ENCODE measurements at regions not wholly inside any gene's neighbourhood (a gene's known extent, or its start where the extent isn't known, plus 50 kb on each side); places are given as distances from the start of the nearest gene placed in this dataset.
"Not testable (repeated sequence)": the region's sequence is repeated elsewhere in the genome, so short reads cannot be mapped to it uniquely, and the experiment has no call there.

DNA sequence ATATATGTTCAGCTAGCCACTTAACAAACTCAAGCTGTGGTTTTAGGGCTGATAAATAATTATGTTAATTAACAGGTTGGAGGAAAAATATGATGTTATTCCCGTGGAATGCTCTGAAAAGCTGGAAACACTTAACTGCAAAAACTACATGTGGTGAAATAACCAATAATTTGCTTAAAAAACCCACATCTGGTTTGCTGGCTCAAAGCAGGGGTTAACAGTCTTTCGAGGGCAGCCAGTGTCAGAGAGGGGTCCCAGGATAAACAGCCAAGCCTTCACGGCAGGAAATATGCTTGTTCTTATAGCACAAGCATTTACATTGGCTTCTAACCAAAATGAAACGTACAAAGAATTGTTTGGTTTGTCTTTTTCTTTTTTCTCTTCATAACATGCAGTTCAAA, 254.0 kb upstream of the GAS1 start:
- intact Hi-C loops (cut with micrococcal nuclease) = no loop called here
- no TSS peak for BruUV-seq (replicated peaks)
- H3K27me3 ChIP-seq (ENCODE audit: insufficient read depth, low read length) = peaks cover 66% of the 10 kb centered on the region
- no peaks in the 10 kb centered on the region for H3K9me3 ChIP-seq (ENCODE audit: control insufficient read depth in 1 of 2, insufficient read depth in 1 of 2, low read depth in 1 of 2, low read length in 2 of 2)
- ChIA-PET POLR2A (no interaction called here), RAD21 (ENCODE audit: low non-redundant PET in 1 of 2, low total read pairs in 2 of 2, uncharacterized antibody in 2 of 2, unreplicated experiment in 2 of 2) (no interaction called here), CTCF (no interaction called here)
- no peak overlapping the region for H3K9ac ChIP-seq (ENCODE audit: low read length)
- no peak overlapping the region for H3K27ac ChIP-seq (ENCODE audit: low read depth, low read length)
- H3K4me3 ChIP-seq (replicated peaks in 1 of 2; ENCODE audit: low read depth in 1 of 2, low read length in 2 of 2) = no peak overlapping the region
- ATAC-seq (no peak), DNase-seq (ENCODE audit: low read depth, low spot score) (no peak)
- no peaks in the 10 kb centered on the region for H3K4me1 ChIP-seq (ENCODE audit: control insufficient read depth in 1 of 2, insufficient read depth in 2 of 2, low read length in 2 of 2)
- H2AFZ ChIP-seq (ENCODE audit: low read depth, low read length, poor library complexity, severe bottlenecking) = no peak overlapping the region
- TF ChIP-seq POLR2AphosphoS5 (IDR thresholded peaks at IDR 0.05; ENCODE audit: low read depth, low read length) (no peak), EGR1 (IDR thresholded peaks at IDR 0.05; ENCODE audit: low read depth) (no peak), ZNF274 (IDR thresholded peaks at IDR 0.05; ENCODE audit: low read depth, low read length) (no peak), ELF1 (IDR thresholded peaks at IDR 0.05; ENCODE audit: borderline replicate concordance, low read depth) (no peak)
- TF ChIP-seq, protein P1, sequence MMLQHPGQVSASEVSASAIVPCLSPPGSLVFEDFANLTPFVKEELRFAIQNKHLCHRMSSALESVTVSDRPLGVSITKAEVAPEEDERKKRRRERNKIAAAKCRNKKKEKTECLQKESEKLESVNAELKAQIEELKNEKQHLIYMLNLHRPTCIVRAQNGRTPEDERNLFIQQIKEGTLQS (IDR thresholded peaks at IDR 0.05) = no peak
- TF ChIP-seq, protein P2, sequence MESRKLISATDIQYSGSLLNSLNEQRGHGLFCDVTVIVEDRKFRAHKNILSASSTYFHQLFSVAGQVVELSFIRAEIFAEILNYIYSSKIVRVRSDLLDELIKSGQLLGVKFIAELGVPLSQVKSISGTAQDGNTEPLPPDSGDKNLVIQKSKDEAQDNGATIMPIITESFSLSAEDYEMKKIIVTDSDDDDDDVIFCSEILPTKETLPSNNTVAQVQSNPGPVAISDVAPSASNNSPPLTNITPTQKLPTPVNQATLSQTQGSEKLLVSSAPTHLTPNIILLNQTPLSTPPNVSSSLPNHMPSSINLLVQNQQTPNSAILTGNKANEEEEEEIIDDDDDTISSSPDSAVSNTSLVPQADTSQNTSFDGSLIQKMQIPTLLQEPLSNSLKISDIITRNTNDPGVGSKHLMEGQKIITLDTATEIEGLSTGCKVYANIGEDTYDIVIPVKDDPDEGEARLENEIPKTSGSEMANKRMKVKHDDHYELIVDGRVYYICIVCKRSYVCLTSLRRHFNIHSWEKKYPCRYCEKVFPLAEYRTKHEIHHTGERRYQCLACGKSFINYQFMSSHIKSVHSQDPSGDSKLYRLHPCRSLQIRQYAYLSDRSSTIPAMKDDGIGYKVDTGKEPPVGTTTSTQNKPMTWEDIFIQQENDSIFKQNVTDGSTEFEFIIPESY (IDR thresholded peaks at IDR 0.05; ENCODE audit: extremely low read depth, insufficient replicate concordance, low read length) = no peak
- no peaks in the 10 kb centered on the region for H4K20me1 ChIP-seq (ENCODE audit: insufficient read depth)
- no peak overlapping the region for H3K4me2 ChIP-seq (ENCODE audit: low read length)
- H3K9me2 ChIP-seq (ENCODE audit: insufficient read depth) = no peaks in the 10 kb centered on the region
- no peaks in the 10 kb centered on the region for H3K79me2 ChIP-seq (ENCODE audit: insufficient read depth, low read length)
- H3K36me3 ChIP-seq (ENCODE audit: control insufficient read depth in 1 of 2, insufficient read depth in 2 of 2, low read length in 2 of 2) = no peaks in the 10 kb centered on the region

DNA sequence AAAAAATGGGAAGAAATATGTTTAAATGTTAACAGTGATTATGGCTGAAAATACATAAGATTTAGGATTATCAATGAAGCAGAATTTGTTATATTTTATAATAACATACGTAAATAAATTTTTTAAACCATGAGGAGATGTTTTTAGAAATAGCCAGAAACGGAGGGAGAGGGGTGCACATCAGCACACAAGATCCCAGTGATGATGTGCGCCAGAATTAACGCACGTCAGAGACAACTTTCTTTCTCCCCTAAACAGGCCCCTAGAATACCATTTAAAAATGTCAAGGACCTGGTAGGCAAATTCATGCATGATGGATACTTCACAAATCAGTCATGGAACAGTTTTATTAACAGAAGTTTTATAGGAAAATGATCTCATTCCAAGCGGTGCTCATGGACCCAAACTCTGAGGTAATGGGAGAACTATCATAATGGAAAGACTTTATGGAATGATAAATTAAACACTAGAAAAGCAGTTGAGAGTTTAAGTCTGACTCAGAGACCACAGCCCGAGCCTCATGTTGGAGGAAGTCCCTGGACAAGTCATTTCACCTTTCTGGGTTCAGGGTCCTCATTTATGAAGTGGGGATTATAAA, 258.9 kb upstream of the GAS1 start:
- no peak overlapping the region for H3K4me2 ChIP-seq (ENCODE audit: low read length)
- no peak overlapping the region for H3K9ac ChIP-seq (ENCODE audit: low read length)
- BruUV-seq (replicated peaks) = no TSS peak
- ATAC-seq (no peak), DNase-seq (ENCODE audit: low read depth, low spot score) (no peak)
- intact Hi-C loops (cut with micrococcal nuclease) = no loop called here
- H3K27ac ChIP-seq (ENCODE audit: low read depth, low read length) = no peak overlapping the region
- no peaks in the 10 kb centered on the region for H3K79me2 ChIP-seq (ENCODE audit: insufficient read depth, low read length)
- no peaks in the 10 kb centered on the region for H3K36me3 ChIP-seq (ENCODE audit: control insufficient read depth in 1 of 2, insufficient read depth in 2 of 2, low read length in 2 of 2)
- CTCF ChIA-PET = no interaction called here
- H2AFZ ChIP-seq (ENCODE audit: low read depth, low read length, poor library complexity, severe bottlenecking) = no peak overlapping the region
- TF ChIP-seq RAD21 (IDR thresholded peaks at IDR 0.05; ENCODE audit: low read depth) (no peak), EZH2phosphoT487 (IDR thresholded peaks at IDR 0.05; ENCODE audit: borderline replicate concordance) (no peak)
- no peak overlapping the region for H3K4me3 ChIP-seq (replicated peaks in 1 of 2; ENCODE audit: low read depth in 1 of 2, low read length in 2 of 2)
- POLR2A ChIA-PET = no interaction called here
- H3K9me2 ChIP-seq (ENCODE audit: insufficient read depth) = no peaks in the 10 kb centered on the region
- H3K9me3 ChIP-seq (ENCODE audit: control insufficient read depth in 1 of 2, insufficient read depth in 1 of 2, low read depth in 1 of 2, low read length in 2 of 2) = no peaks in the 10 kb centered on the region
- H3K27me3 ChIP-seq (ENCODE audit: insufficient read depth, low read length) = peaks cover 48% of the 10 kb centered on the region
- no peaks in the 10 kb centered on the region for H3K4me1 ChIP-seq (ENCODE audit: control insufficient read depth in 1 of 2, insufficient read depth in 2 of 2, low read length in 2 of 2)
- H4K20me1 ChIP-seq (ENCODE audit: insufficient read depth) = no peaks in the 10 kb centered on the region
- RAD21 ChIA-PET (ENCODE audit: low non-redundant PET in 1 of 2, low total read pairs in 2 of 2, uncharacterized antibody in 2 of 2, unreplicated experiment in 2 of 2) = no interaction called here

DNA sequence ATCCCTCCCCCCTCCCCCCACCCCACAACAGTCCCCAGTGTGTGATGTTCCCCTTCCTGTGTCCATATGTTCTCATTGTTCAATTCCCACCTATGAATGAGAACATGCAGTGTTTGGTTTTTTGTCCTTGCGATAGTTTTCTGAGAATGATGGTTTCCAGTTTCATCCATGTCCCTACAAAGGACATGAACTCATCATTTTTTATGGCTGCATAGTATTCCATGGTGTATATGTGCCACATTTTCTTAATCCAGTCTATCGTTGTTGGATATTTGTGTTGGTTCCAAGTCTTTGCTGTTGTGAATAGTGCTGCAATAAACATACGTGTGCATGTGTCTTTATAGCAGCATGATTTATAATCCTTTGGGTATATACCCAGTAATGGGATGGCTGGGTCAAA, 263.4 kb upstream of the GAS1 start:
- RAD21 ChIA-PET (ENCODE audit: low non-redundant PET in 1 of 2, low total read pairs in 2 of 2, uncharacterized antibody in 2 of 2, unreplicated experiment in 2 of 2); H3K9ac ChIP-seq (ENCODE audit: low read length); H3K36me3 ChIP-seq (ENCODE audit: control insufficient read depth in 1 of 2, insufficient read depth in 2 of 2, low read length in 2 of 2); H3K27ac ChIP-seq (ENCODE audit: low read depth, low read length); H3K4me1 ChIP-seq (ENCODE audit: control insufficient read depth in 1 of 2, insufficient read depth in 2 of 2, low read length in 2 of 2); ATAC-seq; CTCF ChIA-PET; H4K20me1 ChIP-seq (ENCODE audit: insufficient read depth); POLR2A ChIA-PET; H2AFZ ChIP-seq (ENCODE audit: low read depth, low read length, poor library complexity, severe bottlenecking); H3K4me3 ChIP-seq (replicated peaks in 1 of 2; ENCODE audit: low read depth in 1 of 2, low read length in 2 of 2); H3K9me3 ChIP-seq (ENCODE audit: control insufficient read depth in 1 of 2, insufficient read depth in 1 of 2, low read depth in 1 of 2, low read length in 2 of 2); H3K79me2 ChIP-seq (ENCODE audit: insufficient read depth, low read length); H3K4me2 ChIP-seq (ENCODE audit: low read length); BruUV-seq (replicated peaks); H3K9me2 ChIP-seq (ENCODE audit: insufficient read depth); DNase-seq (ENCODE audit: low read depth, low spot score): not testable (repeated sequence)
- intact Hi-C loops (cut with micrococcal nuclease) = loop anchor here (5.0 kb wide), 1 partner anchor 48 kb away; no protein-coding TSS in a partner anchor
- H3K27me3 ChIP-seq (ENCODE audit: insufficient read depth, low read length) = peaks cover 46% of the 10 kb centered on the region

Measured in HCT116 (cell line).